Fibroblast of skin of left quadriceps (primary cell): ENCODE measurements at regions not wholly inside any gene's neighbourhood (a gene's known extent, or its start where the extent isn't known, plus 50 kb on each side); places are given as distances from the start of the nearest gene placed in this dataset.

Experiments
- DNase-seq, 2 experiments: peaks; one replicate each; pipeline ENCODE4 v3.0.0-alpha.2; 2013; ENCODE audit warnings: low read depth in 2 of 2

GRCh38 chr10:30256084-30256483, 93.0 kb downstream of the MTPAP start:
- DNase-seq = no peak

GRCh38 chr10:30254926-30255325, 94.2 kb downstream of the MTPAP start:
- DNase-seq = no peak

DNA sequence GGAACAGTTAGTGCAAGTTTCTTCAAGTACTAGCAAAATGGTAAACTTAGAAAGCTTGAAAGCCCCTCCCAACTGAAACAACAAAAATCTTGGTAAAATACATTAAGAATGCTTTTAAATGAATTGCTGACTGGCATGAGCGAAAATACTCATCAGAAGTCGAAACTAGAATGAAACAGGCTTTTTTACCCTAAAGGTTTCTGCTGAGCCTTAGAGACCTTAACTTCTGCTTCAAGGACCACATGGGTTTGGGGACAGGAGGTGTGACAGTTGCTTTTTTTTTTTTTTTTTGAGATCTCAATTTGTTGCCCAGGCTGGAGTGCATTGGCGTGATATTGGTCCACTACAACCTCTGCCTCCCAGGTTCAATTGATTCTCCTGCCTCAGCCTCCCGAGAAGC, 100.3 kb downstream of the MTPAP start:
- DNase-seq = no peak

- DNase-seq = no peak
These were observed 101.4 kb downstream of the MTPAP start for GRCh38 chr10:30247704-30248103.

DNA sequence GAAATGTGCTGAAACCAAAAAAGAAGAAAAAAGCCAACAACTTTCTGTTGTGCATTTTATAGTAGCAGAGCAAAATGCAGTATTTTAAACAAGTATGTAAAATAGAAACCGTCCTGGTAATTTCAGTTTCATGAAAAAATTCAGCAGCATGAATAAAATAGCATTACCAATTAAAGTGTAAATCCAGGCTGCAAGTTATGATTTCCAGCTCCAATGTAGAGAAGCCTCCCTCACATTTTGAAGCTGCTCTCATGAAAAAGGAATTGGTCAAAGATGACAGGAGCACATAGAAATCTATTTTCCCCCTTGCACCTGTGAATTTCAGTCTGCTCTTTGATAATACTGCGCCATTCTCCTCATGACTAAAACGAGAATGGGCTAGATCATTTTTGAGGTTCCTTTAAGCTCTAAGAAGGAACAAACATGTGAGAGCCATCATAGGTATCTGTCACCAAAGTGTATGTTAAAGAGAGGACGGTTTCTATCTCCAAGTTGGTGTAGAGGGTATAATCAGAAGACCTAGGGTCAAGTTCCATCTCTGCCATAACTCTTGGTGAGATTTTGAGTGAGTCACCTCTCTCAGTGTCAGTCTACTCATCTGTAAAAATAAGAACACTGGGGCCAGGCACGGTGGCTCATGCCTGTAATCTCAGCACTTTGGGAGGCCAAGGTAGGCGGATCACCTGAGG, 107.5 kb downstream of the MTPAP start:
- DNase-seq = no peak

DNA sequence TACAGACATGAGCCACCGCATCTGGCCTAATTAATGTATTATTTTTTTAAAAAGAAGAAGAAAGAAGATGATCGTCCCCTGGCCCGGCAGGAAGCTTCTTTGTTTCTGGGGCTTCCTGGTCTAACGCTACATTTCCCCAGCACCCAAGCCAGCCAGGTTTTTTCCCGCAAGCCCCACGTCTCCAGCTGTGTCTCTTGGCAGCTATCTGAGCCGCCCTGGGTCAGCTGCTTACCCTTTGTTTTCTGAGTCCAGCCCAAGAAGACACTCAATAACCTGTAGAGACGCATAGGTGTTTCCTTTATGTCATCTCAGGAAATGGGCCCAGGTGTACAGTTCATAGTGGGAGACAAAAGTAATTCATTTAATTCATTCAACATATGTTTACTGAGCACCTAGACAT, 110.2 kb downstream of the MTPAP start:
- DNase-seq = no peak

DNA sequence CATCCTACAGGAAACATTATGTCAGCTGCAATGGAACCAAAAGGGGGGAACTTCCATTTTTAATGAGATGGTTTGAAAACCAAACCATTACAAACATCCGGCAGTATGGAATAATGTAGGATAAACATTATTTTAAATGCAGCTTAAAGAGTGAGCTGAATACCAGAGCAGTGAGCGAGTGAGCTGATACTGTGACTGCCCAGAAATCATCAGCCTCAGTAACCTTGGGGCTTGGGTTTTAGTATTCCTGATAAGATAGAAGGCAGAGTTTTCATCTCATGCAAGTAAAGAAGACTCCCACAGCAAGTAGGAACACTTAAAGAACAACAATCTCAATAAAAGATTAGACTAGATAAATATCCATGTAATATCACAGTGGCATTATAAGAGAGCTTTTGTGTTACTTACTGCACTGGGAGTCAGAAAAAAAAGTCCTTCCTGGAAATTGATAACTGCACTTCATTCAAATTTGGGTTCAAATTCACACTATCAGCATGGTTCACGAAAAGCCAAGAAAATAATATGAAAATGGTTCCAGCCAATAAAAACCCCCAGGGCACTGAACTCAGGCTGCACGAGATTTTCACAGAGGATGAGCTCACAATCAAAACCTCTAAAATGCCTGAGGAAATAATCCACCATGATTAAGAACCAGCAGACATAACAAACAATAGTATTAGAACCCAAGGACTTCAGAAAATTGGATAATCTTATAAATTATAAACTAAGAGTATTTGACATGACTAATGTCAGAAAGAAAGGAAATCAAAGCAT, 115.7 kb downstream of the MTPAP start:
- no peak for DNase-seq

GRCh38 chr10:30231709-30232108, 117.4 kb downstream of the MTPAP start:
- DNase-seq = no peak

DNA sequence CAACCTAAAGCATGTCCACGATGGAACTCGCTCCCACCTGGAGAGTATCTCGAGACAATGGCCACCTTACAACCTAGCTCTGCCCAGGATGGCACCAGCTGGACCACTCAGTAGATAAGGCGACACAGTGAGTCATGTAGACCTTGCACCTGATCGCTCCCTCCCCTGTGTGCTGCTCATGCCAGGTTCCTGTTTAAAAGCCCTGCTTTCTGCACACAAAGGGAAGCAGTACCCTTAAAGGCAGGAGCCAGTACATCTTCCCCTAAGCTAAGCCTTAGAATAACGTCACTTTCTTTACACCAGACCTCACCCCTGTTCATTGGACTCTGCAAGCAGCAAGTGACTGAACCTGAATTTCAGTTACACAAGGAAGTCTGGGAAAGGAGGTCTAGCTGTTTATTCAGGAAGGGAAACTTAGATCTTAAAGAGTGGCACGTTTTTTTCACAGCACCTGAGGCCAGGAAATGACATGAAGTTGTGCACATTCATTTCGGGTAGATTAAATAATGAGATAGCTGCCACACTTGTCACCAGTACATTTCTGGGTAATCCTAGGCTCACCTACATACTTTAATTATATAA, 117.9 kb downstream of the MTPAP start:
- no peak for DNase-seq

- DNase-seq = no peak
These were observed 119.5 kb downstream of the MTPAP start for GRCh38 chr10:30229536-30229935.

DNA sequence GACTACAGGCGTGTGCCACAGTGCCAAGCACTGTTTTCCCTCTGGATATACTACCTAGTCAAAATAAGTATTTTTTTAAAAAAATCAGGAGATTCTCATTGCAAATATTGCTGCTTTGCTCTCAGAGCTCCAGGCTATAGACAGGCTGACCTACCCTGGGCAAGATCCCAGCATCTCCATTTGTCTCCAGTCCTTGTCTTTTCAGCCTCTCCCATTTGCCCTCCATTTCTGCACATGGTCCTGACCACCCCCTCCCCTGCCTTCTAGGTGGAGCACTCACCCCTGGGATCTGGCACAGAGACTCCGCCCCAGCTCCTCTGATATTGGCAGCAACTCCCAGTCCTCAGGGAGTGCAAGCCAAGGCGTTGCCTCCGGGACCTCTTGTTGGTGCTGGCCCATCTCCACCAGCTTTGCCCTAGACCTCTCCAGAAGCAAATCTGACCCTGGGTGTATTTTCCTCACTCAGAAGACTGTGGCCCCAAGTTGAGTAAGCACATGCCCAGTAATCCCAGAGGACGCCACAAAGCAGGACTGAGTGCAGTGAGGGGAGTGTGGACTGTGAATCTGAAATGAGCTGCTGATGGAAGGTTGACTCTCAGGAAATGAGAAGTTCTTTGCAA, 120.6 kb downstream of the MTPAP start:
- DNase-seq = no peak

GRCh38 chr10:30227481-30227880, 121.6 kb downstream of the MTPAP start:
- DNase-seq = no peak

GRCh38 chr10:30219971-30220751, 128.9 kb downstream of the MTPAP start:
- DNase-seq = no peak

GRCh38 chr10:30216821-30217220, 132.3 kb downstream of the MTPAP start:
- DNase-seq = no peak

- DNase-seq = no peak
These were observed 133.5 kb downstream of the MTPAP start for GRCh38 chr10:30215623-30216022.

GRCh38 chr10:30215141-30215540, 133.9 kb downstream of the MTPAP start:
- no peak for DNase-seq

GRCh38 chr10:30210296-30210695, 138.8 kb downstream of the MTPAP start:
- no peak for DNase-seq

DNA sequence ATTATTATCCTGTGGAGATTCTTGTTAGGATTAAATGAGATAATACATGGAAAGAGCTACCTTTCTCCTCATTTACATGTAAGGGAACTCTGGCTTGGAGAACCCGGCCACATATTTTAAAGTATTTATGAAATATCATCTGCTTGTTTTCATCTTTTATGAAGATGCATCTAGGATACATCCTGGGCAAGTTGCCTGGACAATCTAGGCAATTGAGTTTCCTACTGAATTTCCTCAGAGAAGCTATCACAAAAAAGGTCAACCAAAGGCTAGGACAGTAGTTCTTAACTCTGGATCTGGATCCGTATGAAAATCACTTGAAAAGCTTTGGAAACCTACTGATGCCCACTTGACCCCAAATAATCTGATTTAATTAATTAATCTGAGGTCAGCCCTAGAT, 140.7 kb downstream of the MTPAP start:
- DNase-seq = no peak

DNA sequence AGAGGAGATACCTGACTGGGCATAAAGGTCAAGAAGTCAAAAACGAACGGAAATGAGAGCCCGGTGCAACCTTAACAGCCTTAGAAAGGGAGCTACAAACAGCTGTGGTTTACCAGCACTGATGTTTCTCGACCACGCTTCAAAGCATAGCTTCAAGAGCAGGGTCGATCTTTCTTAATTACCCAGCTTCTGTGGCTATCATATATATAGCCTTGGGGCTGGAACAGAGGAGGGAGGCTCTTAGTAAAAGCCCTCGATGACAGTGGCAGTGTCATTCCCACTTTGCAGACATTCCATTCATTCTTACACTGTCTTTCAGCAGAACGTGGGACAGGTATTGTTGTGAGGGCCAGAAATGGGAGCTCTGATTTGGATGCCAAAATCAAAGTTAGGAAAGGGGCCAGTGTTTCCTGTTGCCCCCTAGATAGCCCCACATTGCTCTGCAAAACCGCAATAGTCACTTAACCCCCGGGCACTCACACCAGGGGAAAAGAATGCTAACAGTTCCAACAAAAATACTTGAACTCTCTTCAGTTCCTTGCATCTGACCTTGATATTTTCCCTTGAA, 141.5 kb downstream of the MTPAP start:
- no peak for DNase-seq

DNA sequence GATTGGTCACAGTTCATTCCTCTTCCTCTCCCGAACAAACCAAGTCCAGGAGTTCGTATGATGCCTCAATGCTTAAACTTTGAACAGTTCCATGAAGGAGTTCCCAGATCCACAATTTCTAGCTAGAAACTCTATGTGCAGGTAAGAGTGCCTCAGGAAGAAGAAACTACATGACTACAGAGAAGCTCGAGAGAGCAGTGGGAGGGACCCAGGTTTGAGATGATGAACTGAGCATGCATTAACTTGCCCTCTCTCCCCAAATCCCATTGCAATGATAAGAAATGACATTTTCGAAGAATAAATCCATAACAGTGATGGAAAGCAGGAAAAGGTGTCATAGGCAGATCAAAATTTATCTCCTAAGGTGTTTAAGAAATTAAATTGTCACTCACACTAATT, 140.6 kb upstream of the JCAD start:
- no peak for DNase-seq

GRCh38 chr10:30199376-30200016, 140.1 kb upstream of the JCAD start:
- DNase-seq = no peak
